ENCODE measurements at regions not wholly inside any gene's neighbourhood (a gene's known extent, or its start where the extent isn't known, plus 50 kb on each side); places are given as distances from the start of the nearest gene placed in this dataset.

DNA sequence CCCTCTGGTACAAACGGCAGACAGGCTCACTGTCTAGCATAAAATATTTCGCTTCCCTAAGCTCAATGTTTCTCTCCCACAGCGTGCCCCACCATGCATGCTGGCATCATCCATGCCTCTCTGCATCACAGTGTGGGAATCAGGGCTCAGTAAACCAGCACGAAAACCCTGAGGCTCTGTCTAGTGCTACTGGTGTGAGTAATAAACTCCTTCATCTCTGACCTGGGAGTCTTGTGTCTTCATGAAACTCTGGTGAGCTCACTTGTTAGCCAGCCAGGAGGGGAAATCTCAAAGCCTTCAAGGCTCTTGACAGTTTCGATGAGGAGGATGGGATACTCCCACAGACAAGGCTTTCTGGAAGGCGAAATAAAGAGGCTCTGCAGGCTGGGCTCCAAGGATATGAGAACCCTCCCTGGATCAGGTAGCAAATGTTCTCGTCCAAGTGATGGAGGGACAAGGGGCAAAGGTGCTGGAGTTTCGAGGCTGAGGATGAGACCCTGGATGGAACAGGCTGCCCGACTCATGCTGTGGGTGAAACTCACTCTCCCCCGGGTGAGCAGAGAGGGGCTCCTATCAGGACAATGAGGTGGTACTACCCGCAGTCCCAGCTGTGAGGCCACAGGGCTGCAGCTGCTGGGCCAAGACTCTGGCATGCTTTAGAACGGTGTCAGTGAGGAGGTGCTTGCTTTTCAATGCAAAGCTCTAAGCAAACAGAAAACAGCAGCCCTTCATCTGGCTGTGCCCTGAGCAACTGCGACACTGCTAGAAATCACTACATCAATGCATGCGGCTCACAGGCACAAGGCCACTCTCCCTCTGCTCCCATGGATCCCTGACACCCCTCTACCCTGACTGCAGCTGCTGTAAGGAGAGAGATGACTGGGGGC is 69.3 kb downstream of the SHANK2 start:
- TF ChIP-seq CTCF (IDR thresholded peaks at IDR 0.05; ENCODE audit: low read depth, low read length, missing input control) = no peak
- TF ChIP-seq, protein P1, sequence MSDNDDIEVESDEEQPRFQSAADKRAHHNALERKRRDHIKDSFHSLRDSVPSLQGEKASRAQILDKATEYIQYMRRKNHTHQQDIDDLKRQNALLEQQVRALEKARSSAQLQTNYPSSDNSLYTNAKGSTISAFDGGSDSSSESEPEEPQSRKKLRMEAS (IDR thresholded peaks at IDR 0.05) = no peak
- TF ChIP-seq NR2F2 (IDR thresholded peaks at IDR 0.05) = no peak
- TF ChIP-seq TAF1 (conservative IDR thresholded peaks at IDR 0.05) = no peak
- no peak for TF ChIP-seq ATF3 (IDR thresholded peaks at IDR 0.05)
- TF ChIP-seq YY1 (IDR thresholded peaks at IDR 0.05) = no peak
- TF ChIP-seq JUND (IDR thresholded peaks at IDR 0.05) = no peak
- TF ChIP-seq GABPA (IDR thresholded peaks at IDR 0.05 in 1 of 2, conservative IDR thresholded peaks at IDR 0.05 in 1 of 2) = no peak
- TF ChIP-seq SP1 (IDR thresholded peaks at IDR 0.05) = no peak
- TF ChIP-seq ZBTB33 (IDR thresholded peaks at IDR 0.05) = no peak
- no peak for TF ChIP-seq REST (IDR thresholded peaks at IDR 0.05)

Measured in liver (tissue), 3 donors.